Bronchial epithelial cell (primary cell): ENCODE measurements at regions not wholly inside any gene's neighbourhood (a gene's known extent, or its start where the extent isn't known, plus 50 kb on each side); places are given as distances from the start of the nearest gene placed in this dataset.

Source experiments
- DNase-seq: peaks from one replicate; pipeline ENCODE4 v3.0.0-alpha.2; 2010; ENCODE audit warnings: low read depth
- FAIRE-seq: peaks from 2 replicates; lab custom pipeline; 2011; peaks lifted over from hg19 to GRCh38; lab: Jason Lieb, UNC
- H3K27me3 ChIP-seq: 2 replicates; pipeline ENCODE4 v1.5.1; 2011; ENCODE audit warnings: low read length; ENCODE audit not compliant: control insufficient read depth, insufficient read depth
- H3K36me3 ChIP-seq: 2 replicates; pipeline ENCODE4 v1.5.1; 2011; ENCODE audit warnings: low read length; ENCODE audit not compliant: control insufficient read depth, insufficient read depth
- H3K4me3 ChIP-seq: 2 replicates; pipeline ENCODE4 v1.5.1; 2011; ENCODE audit warnings: mild to moderate bottlenecking, low read depth, low read length, control low read depth
- TF ChIP-seq, protein P1 (sequence below): IDR thresholded peaks from 2 replicates; pipeline ENCODE4 v1.5.1; 2011; ENCODE audit warnings: mild to moderate bottlenecking, moderate library complexity, low read length, control low read depth, inconsistent platforms; ENCODE audit not compliant: insufficient read depth, severe bottlenecking

DNA sequence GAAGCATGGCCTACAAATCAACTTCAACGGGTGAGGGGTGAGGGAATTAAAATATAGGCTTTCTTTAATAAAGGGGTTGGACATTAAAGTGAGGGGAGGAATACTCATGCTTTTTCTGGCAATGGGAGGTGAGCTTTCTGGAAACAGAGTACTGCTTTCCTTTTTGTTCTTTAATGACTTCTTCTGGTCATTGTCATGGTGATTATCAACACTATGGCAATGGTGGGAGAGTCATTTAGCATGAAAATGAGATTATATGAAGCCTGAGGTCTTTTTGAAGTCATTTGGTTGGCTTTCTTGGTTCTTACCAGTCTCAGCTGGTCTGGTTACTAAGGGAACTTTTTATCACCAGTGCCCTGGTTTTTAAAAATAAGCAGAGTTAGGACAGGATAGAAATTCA is 475.8 kb upstream of the LRRC4C start:
- Histone ChIP-seq H3K27me3 (no peaks in the 10 kb centered on the region), H3K36me3 (no peaks in the 10 kb centered on the region), H3K4me3 (no peak overlapping the region)
- FAIRE-seq, result no peak
- DNase-seq, result no peak
- TF ChIP-seq, protein P1, sequence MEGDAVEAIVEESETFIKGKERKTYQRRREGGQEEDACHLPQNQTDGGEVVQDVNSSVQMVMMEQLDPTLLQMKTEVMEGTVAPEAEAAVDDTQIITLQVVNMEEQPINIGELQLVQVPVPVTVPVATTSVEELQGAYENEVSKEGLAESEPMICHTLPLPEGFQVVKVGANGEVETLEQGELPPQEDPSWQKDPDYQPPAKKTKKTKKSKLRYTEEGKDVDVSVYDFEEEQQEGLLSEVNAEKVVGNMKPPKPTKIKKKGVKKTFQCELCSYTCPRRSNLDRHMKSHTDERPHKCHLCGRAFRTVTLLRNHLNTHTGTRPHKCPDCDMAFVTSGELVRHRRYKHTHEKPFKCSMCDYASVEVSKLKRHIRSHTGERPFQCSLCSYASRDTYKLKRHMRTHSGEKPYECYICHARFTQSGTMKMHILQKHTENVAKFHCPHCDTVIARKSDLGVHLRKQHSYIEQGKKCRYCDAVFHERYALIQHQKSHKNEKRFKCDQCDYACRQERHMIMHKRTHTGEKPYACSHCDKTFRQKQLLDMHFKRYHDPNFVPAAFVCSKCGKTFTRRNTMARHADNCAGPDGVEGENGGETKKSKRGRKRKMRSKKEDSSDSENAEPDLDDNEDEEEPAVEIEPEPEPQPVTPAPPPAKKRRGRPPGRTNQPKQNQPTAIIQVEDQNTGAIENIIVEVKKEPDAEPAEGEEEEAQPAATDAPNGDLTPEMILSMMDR, result no peak

DNA sequence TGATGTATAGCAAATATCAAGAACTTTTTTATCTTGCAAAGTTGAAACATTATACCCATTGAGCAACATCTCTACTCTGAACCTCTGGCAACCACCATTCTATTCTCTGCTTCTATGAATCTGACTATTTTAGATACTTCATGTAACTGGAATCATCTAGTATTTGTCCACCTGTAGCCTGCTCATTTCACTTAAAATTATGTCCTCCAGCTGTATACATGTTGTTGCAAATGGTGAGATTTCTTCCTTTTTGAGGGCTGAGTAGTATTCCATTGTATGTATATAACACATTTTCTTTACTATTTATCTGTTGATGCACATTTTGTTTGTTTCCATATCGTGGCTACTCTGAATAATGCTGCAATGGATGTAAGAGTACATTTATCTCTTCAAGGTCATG is 476.3 kb upstream of the LRRC4C start:
- H3K4me3 ChIP-seq, result no peak overlapping the region
- FAIRE-seq, result no peak
- no peak for DNase-seq
- no peaks in the 10 kb centered on the region for H3K36me3 ChIP-seq
- no peaks in the 10 kb centered on the region for H3K27me3 ChIP-seq
- TF ChIP-seq, protein P1, result no peak

DNA sequence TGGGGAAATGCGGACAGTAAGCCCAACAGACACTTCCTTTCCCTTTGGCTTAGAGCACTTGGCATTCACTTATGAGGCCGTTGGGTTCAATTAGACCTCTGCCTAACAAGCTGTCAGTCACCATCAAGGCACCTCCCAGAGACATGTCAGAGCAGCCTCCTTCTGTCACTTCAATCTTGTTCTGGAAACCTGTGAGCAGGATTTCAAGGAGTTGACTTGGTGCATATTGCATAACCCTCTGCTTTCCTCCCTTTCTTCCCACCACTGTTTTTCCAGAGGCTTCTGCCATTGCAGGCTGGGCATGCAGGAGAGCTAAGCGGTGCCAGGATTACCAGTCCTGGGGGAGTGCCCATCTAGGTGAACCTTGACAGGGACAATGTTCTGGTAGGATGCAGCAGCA is 484.2 kb upstream of the LRRC4C start:
- no peaks in the 10 kb centered on the region for H3K36me3 ChIP-seq
- FAIRE-seq (no peak), DNase-seq (peak; percentile 2)
- H3K4me3 ChIP-seq, result no peak overlapping the region
- TF ChIP-seq, protein P1, result no peak
- H3K27me3 ChIP-seq, result no peaks in the 10 kb centered on the region

DNA sequence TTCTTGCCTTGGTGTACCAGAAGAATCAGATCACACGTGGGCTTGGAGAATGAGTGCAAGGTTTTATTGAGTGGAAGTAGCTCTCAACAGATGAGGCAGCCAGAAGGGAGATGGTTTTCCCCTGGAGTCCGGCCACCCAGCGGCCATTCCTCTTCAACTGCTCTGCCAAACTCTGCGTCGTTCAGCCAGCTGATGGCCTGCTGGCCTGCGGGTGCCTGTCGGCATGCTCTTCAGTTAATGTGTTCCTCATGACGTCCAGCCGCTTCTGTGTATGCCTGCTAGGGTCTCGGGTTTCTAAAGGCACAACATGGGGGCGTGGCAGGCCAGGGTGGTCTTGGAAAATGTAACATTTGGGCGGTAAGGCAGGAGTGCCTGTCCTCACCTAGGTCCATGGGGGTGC is 487.9 kb upstream of the LRRC4C start:
- TF ChIP-seq, protein P1, result no peak
- FAIRE-seq (no peak), DNase-seq (no peak)
- no peak overlapping the region for H3K4me3 ChIP-seq
- no peaks in the 10 kb centered on the region for H3K27me3 ChIP-seq
- no peaks in the 10 kb centered on the region for H3K36me3 ChIP-seq

DNA sequence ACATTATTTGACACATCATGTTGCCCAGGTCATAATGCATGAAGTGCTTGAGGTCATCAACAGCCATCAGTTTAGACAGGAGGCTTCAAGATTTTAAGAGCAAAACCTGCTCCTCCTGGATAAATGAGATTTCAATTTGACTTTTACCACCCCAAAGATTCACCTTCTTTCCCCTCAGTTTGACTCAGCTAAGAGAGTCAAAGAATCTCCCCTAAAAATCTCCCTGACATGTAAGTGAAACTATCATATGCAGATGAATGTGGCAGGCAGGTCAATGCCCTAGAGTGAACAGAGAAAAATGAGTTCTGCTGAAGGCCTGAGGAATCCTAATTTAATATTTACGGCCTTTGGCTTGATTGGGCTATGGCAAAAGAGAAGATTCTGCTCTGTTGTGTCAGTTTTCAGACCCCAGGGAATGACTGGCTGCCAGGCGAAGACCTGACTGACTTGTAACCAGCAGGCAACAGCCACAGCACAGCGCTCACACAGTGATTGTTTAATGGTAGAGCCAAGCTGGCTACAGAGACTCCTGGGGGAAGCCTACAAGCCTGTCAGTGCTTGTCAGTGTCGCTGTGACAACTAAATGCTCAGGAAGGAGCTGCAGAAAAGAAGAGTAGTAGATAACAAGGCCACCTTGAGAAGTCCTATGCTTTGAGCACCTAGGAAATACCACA is 491.2 kb upstream of the LRRC4C start:
- TF ChIP-seq, protein P1, result no peak
- H3K27me3 ChIP-seq, result no peaks in the 10 kb centered on the region
- no peak overlapping the region for H3K4me3 ChIP-seq
- FAIRE-seq (no peak), DNase-seq (no peak)
- no peaks in the 10 kb centered on the region for H3K36me3 ChIP-seq

DNA sequence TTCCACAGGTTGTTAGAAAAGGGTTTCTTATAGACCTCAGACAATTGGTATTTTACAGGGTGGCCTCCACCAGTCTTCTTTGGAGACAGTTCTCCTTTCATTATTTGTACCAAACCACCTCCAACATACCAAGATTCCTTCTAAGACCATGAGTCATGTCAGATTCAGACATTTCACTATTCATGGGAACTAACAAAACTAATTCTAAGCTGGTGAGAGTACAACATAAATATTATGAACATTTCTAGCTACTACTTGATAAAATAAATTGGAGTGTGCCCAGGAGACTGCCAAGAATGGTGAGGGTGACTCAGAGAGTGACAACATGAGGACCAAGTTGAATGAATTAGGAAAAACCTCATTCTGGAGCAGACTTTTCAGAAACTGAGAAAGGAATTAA is 494.6 kb upstream of the LRRC4C start:
- TF ChIP-seq, protein P1, result no peak
- DNase-seq, result peak; percentile 16
- Histone ChIP-seq H3K4me3 (no peak overlapping the region), H3K36me3 (no peaks in the 10 kb centered on the region), H3K27me3 (no peaks in the 10 kb centered on the region)
- FAIRE-seq, result no peak
